ENCODE measurements at regions not wholly inside any gene's neighbourhood (a gene's known extent, or its start where the extent isn't known, plus 50 kb on each side); places are given as distances from the start of the nearest gene placed in this dataset.

- no peak for DNase-seq
These were observed 50.7 kb upstream of the GPR157 start for GRCh38 chr1:9179463-9180110.

GRCh38 chr1:9180111-9180819 lies 51.4 kb upstream of the GPR157 start:
- DNase-seq: peak; percentile 77

GRCh38 chr1:9181176-9181906 lies 52.4 kb upstream of the GPR157 start:
- DNase-seq: peak; percentile 80

- peak; percentile 77 for DNase-seq
These were observed 52.4 kb upstream of the H6PD start for GRCh38 chr1:9181990-9182783.

GRCh38 chr1:9182784-9183257 lies 51.8 kb upstream of the H6PD start:
- peak; percentile 53 for DNase-seq

GRCh38 chr1:9183441-9183840 lies 51.1 kb upstream of the H6PD start:
- DNase-seq: no peak

GRCh38 chr1:9183898-9184297 lies 50.7 kb upstream of the H6PD start:
- DNase-seq: peak; percentile 28

GRCh38 chr1:9184749-9185148 lies 49.8 kb upstream of the H6PD start:
- DNase-seq: no peak
